ENCODE measurements at regions not wholly inside any gene's neighbourhood (a gene's known extent, or its start where the extent isn't known, plus 50 kb on each side); places are given as distances from the start of the nearest gene placed in this dataset.

DNA sequence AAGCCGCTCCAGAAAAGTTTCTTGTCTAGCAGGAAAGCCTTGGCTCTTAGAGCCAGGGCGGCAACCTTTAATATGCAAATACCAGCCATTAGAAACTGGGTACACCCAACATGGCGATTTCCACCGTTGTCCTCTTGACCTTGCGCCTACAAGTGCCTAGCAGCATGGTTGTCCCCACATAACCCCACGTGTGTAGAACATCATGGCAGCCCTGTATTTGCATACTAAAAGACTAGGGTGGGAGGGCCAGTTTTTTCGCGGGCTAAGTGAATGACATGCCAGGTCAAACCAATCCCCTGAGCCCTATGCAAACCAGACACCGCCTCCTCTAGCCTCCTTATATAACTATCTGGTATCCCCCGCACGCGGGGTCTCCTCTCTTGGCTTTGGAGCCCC lies 58.4 kb upstream of the FZD8 start:
- no peak overlapping the region for H3K4me3 Mint-ChIP-seq
- peaks cover 7% of the 10 kb centered on the region for H3K4me1 Mint-ChIP-seq (ENCODE audit: unreplicated experiment)
- TF ChIP-seq, protein P1, sequence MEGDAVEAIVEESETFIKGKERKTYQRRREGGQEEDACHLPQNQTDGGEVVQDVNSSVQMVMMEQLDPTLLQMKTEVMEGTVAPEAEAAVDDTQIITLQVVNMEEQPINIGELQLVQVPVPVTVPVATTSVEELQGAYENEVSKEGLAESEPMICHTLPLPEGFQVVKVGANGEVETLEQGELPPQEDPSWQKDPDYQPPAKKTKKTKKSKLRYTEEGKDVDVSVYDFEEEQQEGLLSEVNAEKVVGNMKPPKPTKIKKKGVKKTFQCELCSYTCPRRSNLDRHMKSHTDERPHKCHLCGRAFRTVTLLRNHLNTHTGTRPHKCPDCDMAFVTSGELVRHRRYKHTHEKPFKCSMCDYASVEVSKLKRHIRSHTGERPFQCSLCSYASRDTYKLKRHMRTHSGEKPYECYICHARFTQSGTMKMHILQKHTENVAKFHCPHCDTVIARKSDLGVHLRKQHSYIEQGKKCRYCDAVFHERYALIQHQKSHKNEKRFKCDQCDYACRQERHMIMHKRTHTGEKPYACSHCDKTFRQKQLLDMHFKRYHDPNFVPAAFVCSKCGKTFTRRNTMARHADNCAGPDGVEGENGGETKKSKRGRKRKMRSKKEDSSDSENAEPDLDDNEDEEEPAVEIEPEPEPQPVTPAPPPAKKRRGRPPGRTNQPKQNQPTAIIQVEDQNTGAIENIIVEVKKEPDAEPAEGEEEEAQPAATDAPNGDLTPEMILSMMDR (conservative IDR thresholded peaks at IDR 0.05), result no peak
- no peaks in the 10 kb centered on the region for H3K36me3 Mint-ChIP-seq
- peaks cover 31% of the 10 kb centered on the region for H3K27me3 Mint-ChIP-seq
- DNase-seq (ENCODE audit: extremely low spot score, unreplicated experiment), result no peak
- no peaks in the 10 kb centered on the region for H3K9me3 Mint-ChIP-seq
- H3K27ac Mint-ChIP-seq, result no peak overlapping the region

GRCh38 chr10:35699848-35700486 lies 57.9 kb upstream of the FZD8 start:
- no peaks in the 10 kb centered on the region for H3K36me3 Mint-ChIP-seq
- no peak overlapping the region for H3K27ac Mint-ChIP-seq
- H3K9me3 Mint-ChIP-seq, result no peaks in the 10 kb centered on the region
- peaks cover 7% of the 10 kb centered on the region for H3K4me1 Mint-ChIP-seq (ENCODE audit: unreplicated experiment)
- DNase-seq (ENCODE audit: extremely low spot score, unreplicated experiment), result no peak
- TF ChIP-seq, protein P1 (conservative IDR thresholded peaks at IDR 0.05), result no peak
- H3K4me3 Mint-ChIP-seq, result no peak overlapping the region
- H3K27me3 Mint-ChIP-seq, result peaks cover 31% of the 10 kb centered on the region

DNA sequence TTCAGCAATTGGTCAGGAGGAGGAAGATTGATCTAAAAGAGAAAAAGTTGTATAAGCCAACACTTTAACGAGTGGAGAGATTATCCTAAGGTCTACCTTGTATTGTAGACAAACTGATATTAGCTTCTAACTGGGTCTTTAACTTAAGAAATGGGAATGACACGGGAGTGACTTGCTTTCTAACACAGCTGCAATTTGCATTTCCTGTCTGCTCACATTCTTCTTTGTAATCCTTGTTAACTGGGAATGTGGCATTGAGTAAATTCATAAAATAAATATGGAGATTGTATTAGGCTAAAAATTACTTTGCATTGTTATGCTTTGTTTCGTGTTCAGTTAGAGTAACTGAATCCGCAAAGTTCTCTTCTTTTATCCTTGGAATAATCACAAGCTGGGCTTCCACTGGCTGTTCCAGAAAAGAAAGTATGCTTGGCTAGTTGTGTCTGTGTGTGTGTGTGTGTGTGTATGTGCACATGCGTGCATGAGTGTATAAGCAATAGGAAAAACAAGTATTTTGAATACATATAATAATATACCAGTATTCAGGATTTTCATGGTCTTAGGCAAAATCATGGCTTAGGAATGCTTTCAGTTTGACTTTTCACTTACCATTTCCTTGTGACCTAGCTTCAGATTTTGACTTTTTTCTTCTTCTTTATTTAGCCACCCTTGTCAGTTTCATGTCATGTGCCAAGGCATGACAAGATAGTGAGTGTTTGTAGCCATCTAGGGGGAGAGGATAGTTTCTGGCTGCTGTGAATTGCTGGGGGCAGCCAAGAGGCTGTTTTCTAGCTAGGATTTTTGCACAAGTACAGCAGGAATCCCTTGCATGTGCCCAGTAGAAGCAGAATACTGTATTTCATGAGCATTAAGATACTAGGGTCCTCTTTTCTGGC lies 54.5 kb upstream of the FZD8 start:
- Mint-ChIP-seq H3K36me3 (no peaks in the 10 kb centered on the region), H3K27me3 (peaks cover 55% of the 10 kb centered on the region), H3K9me3 (no peaks in the 10 kb centered on the region), H3K4me1 (ENCODE audit: unreplicated experiment) (peaks cover 12% of the 10 kb centered on the region), H3K4me3 (no peak overlapping the region), H3K27ac (no peak overlapping the region)
- TF ChIP-seq, protein P1 (conservative IDR thresholded peaks at IDR 0.05), result no peak
- no peak for DNase-seq (ENCODE audit: extremely low spot score, unreplicated experiment)

DNA sequence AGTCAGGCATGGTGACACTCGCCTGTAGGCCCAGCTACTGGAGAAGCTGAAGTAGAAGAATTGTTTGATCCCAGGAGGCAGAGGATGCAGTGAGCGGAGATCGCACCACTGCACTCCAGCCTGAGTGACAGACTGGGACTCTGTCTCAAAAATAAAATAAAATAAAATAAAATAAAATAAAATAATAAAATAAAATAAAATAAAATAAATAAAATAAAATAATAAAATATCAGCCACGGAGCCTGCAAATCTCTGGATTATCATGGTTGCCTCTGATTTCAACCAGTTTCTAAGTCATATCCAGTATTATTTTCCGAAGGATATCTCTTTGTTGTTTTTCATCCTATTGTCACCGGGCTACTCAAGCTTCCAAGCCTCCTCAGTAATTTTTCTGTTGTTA lies 51.7 kb upstream of the FZD8 start:
- Mint-ChIP-seq H3K36me3 (no peaks in the 10 kb centered on the region), H3K27me3 (peaks cover 61% of the 10 kb centered on the region), H3K9me3 (no peaks in the 10 kb centered on the region), H3K4me3 (no peak overlapping the region), H3K27ac (no peak overlapping the region), H3K4me1 (ENCODE audit: unreplicated experiment) (peaks cover 18% of the 10 kb centered on the region)
- TF ChIP-seq, protein P1 (conservative IDR thresholded peaks at IDR 0.05), result no peak
- no peak for DNase-seq (ENCODE audit: extremely low spot score, unreplicated experiment)

Measured in type B pancreatic cell (in vitro differentiated cells).